GM18502 (cell line): ENCODE measurements at regions not wholly inside any gene's neighbourhood (a gene's known extent, or its start where the extent isn't known, plus 50 kb on each side); places are given as distances from the start of the nearest gene placed in this dataset.

Experiments
- ATAC-seq: cut with Tn5 transposase; IDR thresholded peaks from one replicate; pipeline ENCODE4 v1.9.1; 2021; ENCODE audit warnings: mild to moderate bottlenecking; ENCODE audit not compliant: unreplicated experiment, poor library complexity

DNA sequence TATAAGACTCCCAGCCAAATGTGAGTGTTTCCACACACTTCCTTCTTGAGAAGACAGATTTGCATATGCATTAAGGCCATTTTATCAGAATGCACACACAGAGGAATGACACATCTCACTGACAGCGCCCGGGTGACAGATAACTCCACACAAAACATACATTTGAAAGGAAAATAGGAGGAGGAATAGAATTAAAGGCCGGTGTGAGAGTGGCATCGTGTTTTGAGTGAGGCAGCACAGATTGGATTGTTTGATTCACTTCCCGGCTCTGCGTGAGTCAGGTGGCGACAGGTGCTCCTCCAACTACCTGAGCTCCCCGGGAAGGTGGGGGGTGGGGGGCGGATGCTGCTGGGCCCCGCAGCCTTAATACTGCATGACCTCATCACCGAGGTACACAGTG, 429.0 kb downstream of the TSHZ3 start:
- ATAC-seq, result no peak

GRCh38 chr19:30919737-30920136, 429.5 kb downstream of the TSHZ3 start:
- no peak for ATAC-seq

- ATAC-seq, result no peak
Observed at GRCh38 chr19:30916238-30916637, 433.0 kb downstream of the TSHZ3 start.

- ATAC-seq, result no peak
Observed at GRCh38 chr19:30911491-30911890, 437.7 kb downstream of the TSHZ3 start.

GRCh38 chr19:30910485-30911240, 438.6 kb downstream of the TSHZ3 start:
- no peak for ATAC-seq

DNA sequence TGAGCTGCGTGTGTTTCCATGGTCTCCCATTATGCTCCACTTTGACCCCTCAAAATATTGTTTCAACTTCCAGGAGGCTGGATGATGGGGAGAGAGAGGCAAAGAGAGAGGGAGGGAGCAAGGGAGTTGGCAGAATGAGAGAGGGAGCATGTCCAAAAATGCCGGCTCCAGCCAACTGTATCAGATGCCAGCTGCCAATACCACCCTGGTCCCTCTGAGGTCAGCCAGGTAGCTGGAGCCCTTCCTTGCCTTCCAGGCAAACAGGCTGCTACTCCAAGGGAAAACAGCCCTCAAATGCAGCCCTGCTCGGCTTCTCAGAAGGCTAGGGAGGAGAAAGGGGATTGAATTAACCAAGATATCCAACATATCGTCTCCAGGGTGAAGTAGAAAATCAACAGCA, 440.0 kb downstream of the TSHZ3 start:
- no peak for ATAC-seq

- ATAC-seq, result no peak
Observed at GRCh38 chr19:30908262-30908771, 440.9 kb downstream of the TSHZ3 start.

DNA sequence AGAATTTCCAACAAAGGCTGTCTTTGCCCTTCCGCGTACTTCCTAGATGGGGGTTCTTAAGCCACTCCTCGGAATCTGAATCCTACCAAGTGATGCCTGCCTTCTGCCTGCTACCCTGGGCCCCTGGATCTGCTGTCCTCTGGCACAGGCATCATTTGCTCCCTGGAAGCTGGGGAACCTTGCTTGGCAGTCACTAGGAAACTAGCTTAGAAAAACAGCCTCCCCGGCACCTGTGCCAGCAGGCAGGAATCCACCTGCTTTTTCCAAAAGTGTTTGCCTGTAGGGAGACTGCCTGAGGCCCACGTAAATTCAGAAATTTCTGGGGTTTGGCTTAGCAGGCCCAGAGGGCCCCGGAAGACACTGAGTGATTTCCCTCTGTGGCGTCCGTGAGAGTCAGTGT, 442.4 kb downstream of the TSHZ3 start:
- ATAC-seq, result no peak

- no peak for ATAC-seq
Observed at GRCh38 chr19:30900051-30900450, 449.2 kb downstream of the TSHZ3 start.

DNA sequence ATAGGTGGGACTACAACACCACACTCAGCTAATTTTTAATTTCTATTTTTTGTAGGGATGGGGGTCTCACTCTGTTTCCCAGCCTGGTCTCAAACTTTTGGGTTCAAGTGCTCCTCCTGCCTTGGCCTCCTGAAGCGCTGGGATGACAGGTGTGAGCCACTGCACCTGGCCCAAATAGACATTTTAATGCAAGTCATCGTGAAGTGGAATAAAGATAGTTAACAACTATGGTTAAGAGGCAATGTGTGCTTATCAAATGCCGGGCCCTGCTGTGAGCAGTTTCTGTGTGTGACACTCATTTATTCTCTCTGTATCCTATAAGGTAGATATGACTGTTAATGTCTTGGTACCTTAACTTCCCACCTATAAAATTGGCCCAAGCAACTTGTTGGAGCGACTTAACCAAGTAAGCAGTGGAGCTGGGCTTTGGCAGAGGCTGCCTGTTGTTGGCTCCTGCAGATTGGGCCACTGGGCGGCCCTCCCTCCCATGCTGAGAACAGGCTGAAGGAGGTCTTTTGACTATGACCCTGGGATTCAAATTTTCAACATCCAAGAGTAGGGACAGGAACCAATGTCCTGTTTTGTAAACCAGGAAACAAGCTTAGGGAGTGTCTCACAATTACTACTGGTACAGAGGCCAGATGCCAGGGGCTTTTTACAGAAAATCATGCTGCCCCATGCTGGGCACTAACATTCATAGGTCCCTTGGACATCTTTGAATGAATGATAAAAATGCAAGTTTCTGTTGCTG, 450.7 kb downstream of the TSHZ3 start:
- ATAC-seq, result no peak

DNA sequence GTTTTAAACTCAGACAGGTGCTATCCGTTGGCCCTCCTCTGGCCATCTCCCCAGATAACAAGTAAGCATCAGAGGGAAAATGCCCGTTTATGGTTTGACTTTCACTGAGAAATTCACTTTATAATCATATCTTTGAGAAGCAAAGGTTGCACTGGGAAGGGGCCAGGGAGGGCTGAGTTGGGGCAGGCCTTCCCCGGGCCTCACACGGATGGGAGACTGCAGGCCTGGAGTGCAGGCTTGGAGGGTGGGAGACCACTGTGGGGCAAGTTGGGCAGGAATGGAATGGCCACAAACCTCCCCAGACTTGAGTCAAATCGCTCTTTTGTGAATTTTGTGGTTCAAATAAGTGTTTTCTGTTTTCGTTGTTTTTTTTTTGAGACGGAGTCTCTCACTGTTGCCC, 451.7 kb downstream of the TSHZ3 start:
- ATAC-seq, result no peak

GRCh38 chr19:30897034-30897433, 452.2 kb downstream of the TSHZ3 start:
- no peak for ATAC-seq

DNA sequence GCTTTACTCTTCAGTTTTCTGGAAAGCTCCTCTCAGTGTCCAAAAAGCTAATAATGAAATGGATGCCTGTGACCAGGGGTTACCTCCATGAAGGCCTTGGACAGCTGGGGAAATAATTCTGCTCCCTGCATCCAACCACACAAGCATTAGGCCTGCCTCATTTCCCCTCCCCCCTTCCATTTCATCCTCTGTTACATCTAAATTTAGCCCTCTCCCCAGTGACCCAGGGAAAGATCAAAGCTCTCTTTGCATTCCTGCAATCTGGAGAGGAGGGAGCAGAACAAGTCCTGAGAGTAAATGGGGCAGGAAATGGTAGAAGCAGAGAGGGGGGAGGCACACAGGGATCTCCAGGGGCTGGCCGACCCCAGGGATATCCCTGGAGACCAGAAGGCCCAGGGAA, 452.7 kb downstream of the TSHZ3 start:
- ATAC-seq, result no peak

GRCh38 chr19:30895946-30896345, 453.3 kb downstream of the TSHZ3 start:
- ATAC-seq, result no peak

GRCh38 chr19:30891051-30891450, 458.2 kb downstream of the TSHZ3 start:
- no peak for ATAC-seq

DNA sequence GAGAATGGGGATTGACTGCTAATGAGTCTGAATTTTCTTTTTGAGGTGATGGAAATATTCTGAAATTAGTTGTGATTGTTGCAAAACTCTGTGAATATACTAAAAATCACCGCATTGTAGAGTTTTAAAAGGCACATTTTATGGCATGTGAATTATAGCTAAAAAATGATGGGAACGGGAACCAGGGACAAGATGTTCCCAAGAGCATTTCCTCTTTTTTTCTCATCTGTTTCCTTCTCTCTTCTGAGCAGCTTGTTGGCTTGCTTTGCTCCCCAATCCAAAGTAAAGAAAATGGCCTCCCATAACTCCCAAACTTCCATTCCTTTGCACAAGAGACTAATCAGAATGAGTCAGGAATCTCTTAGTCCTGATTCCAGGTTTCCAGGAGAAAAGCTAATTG, 459.2 kb downstream of the TSHZ3 start:
- ATAC-seq, result no peak

DNA sequence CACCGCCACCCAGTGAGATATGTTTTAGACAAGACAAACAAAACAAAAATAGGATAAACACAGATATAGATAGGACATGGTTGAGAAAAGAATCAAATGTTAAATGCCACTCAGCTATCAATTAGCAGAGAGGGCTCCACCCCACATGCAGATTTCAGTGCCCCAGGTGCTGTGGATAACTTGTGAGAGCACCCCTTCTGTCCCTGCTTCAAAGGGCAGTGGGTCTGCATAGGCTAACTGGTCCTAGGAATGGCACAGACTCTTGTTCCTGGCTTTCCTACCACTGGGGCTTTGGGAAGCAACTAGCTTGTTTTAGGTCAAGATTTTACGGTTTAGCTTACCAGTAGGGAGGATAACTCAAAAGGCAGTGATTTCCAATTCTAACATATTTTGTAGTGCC, 460.3 kb downstream of the TSHZ3 start:
- ATAC-seq, result no peak

- no peak for ATAC-seq
Observed at GRCh38 chr19:30887042-30887441, 462.2 kb downstream of the TSHZ3 start.

GRCh38 chr19:30886222-30886621, 463.0 kb downstream of the TSHZ3 start:
- no peak for ATAC-seq

DNA sequence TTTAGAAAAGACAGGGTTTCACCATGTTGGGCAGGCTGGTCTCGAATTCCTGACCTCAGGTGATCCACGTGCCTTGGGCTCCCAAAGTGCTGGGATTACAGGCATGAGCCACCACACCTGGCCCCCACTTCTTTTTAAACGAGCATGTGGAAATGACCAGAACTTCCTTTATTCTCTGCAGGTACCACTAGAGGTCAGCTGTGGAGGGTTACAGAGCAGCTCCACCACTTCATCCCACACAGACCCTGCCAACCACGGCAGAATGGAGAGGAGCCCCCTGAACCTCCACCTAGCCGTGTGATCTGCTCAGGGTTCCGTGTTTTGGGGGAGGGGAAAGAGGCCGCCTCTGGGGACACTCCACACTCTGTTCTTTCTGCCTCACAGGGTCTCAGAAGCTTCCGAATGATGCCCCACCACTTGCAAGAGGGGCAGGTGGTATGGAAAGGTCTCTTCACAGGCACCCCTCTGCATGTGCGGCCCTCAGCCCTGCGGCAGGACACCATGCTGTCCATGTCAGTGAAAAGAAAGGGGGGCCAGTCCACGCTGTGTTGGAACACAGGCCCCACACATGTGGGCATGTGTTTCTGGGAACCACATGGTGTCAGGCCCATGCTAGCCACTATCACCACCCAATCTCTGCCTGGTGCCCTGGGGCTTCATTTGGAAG, 465.0 kb downstream of the TSHZ3 start:
- ATAC-seq, result no peak

DNA sequence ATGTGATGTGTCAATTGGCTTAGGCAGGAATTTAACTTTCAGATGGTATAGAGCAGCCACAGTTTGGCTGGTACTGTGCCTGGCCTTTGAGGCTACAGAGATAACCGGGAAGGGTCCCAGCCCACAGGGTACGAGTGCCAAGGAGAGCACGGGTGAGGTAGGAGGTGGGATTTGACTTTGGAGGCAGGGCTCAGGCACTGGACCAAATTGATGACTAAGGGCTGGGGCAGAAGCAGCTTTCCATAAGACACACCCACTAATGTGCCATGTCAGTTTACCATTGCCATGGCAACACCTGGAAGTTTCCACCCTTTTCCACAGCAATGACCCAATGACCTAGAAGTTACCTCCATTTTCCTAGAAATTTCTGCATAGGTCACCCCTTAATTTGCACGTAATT, 466.2 kb downstream of the TSHZ3 start:
- no peak for ATAC-seq
